BE2C (cell line): ENCODE measurements at regions not wholly inside any gene's neighbourhood (a gene's known extent, or its start where the extent isn't known, plus 50 kb on each side); places are given as distances from the start of the nearest gene placed in this dataset.

Experiments
- DNase-seq: peaks from one replicate; pipeline ENCODE4 v3.0.0-alpha.2; 2020
- H3K27me3 ChIP-seq: fragments of 250-450 bp; sonication (Bioruptor Pico); 2 replicates; pipeline ENCODE4 v1.5.1; 2020; ENCODE audit warnings: mild to moderate bottlenecking
- H3K36me3 ChIP-seq: fragments of 250-450 bp; sonication (Bioruptor Pico); 2 replicates; pipeline ENCODE4 v1.5.1; 2020; ENCODE audit warnings: mild to moderate bottlenecking
- H3K4me1 ChIP-seq: fragments of 250-450 bp; sonication (Bioruptor Pico); 2 replicates; pipeline ENCODE4 v1.5.1; 2020
- H3K4me3 ChIP-seq: 2 replicates; pipeline ENCODE4 v1.5.1; 2011; ENCODE audit warnings: low read depth, low read length
- H3K9me3 ChIP-seq: fragments of 250-450 bp; sonication (Bioruptor Pico); 2 replicates; pipeline ENCODE4 v1.5.1; 2020
- TF ChIP-seq, protein P1 (sequence below): IDR thresholded peaks from 2 replicates; pipeline ENCODE4 v1.5.1; 2012; ENCODE audit warnings: mild to moderate bottlenecking, low read depth, low read length

DNA sequence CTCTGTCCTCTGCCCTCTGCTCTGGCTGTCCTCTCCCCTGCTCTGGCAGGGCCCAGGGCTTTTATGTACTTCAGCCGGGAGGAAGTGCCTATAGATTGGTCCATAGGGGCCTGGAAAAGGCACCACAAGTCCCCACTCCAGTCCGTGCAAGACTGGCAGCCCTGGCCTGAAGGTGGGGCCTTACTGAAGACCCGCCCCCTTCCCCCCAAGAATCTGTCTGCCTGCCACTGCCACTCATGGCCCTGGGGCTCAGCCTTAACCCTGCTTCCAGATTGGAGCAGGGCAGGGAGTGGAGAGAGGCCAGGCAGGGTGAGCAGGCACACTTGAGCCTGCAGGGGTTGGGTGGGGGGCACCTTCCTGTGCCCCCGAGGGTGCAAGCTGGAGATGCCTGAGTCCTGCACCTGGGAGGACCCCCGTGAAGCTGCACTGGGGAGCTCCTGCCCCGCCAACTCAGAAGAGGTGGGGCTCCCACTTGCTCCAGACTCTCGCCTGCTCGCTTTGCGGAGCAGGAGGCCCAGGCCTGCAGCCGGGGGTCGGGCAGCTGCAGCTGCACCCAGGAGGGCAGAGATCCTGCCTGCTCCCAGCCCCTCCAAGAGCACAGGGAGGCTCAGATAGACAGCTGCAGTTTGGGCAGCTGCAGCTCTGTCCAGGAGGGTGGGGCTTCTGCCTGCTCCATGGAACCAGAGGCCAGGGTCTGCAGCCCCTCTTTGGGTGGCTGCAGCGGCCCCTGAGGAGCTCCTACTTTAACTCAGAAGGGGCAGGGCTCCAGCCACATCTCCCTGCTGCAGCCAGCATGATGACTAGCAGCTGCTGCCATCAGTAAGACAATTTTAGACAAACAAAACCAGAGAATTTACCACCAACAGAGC lies 51.0 kb upstream of the SC5D start:
- TF ChIP-seq, protein P1, sequence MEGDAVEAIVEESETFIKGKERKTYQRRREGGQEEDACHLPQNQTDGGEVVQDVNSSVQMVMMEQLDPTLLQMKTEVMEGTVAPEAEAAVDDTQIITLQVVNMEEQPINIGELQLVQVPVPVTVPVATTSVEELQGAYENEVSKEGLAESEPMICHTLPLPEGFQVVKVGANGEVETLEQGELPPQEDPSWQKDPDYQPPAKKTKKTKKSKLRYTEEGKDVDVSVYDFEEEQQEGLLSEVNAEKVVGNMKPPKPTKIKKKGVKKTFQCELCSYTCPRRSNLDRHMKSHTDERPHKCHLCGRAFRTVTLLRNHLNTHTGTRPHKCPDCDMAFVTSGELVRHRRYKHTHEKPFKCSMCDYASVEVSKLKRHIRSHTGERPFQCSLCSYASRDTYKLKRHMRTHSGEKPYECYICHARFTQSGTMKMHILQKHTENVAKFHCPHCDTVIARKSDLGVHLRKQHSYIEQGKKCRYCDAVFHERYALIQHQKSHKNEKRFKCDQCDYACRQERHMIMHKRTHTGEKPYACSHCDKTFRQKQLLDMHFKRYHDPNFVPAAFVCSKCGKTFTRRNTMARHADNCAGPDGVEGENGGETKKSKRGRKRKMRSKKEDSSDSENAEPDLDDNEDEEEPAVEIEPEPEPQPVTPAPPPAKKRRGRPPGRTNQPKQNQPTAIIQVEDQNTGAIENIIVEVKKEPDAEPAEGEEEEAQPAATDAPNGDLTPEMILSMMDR = no peak
- H3K4me1 ChIP-seq = peaks cover 28% of the 10 kb centered on the region
- H3K36me3 ChIP-seq = no peaks in the 10 kb centered on the region
- no peak overlapping the region; the same call in 1 of the 2 replicates for H3K4me3 ChIP-seq
- DNase-seq = peak; percentile 75
- H3K9me3 ChIP-seq = no peaks in the 10 kb centered on the region
- no peaks in the 10 kb centered on the region for H3K27me3 ChIP-seq
